Brain microvascular endothelial cell (primary cell): ENCODE measurements at regions not wholly inside any gene's neighbourhood (a gene's known extent, or its start where the extent isn't known, plus 50 kb on each side); places are given as distances from the start of the nearest gene placed in this dataset.

Experiments used
- DNase-seq: peaks from one replicate; pipeline ENCODE4 v3.0.0-alpha.2; 2020
- H3K27ac ChIP-seq: fragments of 250-450 bp; sonication (Bioruptor Pico); 2 replicates; pipeline ENCODE4 v1.5.1; 2020; ENCODE audit warnings: mild to moderate bottlenecking, moderate library complexity
- H3K27me3 ChIP-seq: fragments of 250-450 bp; sonication (Bioruptor Pico); replicated peaks from 2 replicates; pipeline ENCODE4 v1.5.1; 2020; ENCODE audit warnings: mild to moderate bottlenecking
- H3K36me3 ChIP-seq: fragments of 250-450 bp; sonication (Bioruptor Pico); replicated peaks from 2 replicates; pipeline ENCODE4 v1.5.1; 2020; ENCODE audit warnings: mild to moderate bottlenecking
- H3K4me3 ChIP-seq: 2 replicates; pipeline ENCODE4 v1.5.1; 2011; ENCODE audit warnings: low read depth, mild to moderate bottlenecking, control low read depth, low read length, moderate library complexity
- in situ Hi-C: cut with HindIII; loops from 2 replicates; pipeline ENCODE4 v1.10.0; 2017; ENCODE audit warnings: low sequenced_read_pairs, low pct_ligation_motif_present
- TF ChIP-seq, protein P1 (sequence below): IDR thresholded peaks from 2 replicates; pipeline ENCODE4 v1.5.1; 2011; ENCODE audit warnings: low read depth, mild to moderate bottlenecking, moderate library complexity, low read length, control low read depth, inconsistent platforms; ENCODE audit errors: missing control alignments

DNA sequence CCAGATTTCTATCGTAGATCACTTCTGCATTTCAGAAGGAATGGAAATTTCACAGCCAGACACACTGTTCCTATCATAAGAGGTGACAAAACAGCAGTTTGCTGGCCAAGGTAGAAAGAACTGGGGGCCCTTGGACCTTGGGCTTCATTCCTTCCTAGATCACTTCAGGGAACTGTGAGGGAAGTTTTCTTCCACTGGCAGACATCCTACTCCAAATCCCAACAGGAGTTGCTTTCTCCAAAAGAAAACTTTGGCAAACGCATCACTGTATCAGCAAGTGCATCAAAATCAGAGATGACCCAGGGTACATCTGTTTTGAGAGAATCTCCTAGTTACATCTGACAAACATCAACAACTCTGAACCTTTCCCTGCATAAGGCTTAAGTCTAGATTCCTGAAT, 348.4 kb upstream of the KLHL29 start:
- DNase-seq = no peak
- Histone ChIP-seq H3K27me3 (no peaks in the 10 kb centered on the region), H3K4me3 (no peak overlapping the region), H3K36me3 (no peaks in the 10 kb centered on the region), H3K27ac (no peak overlapping the region)
- in situ Hi-C loops = no loop called here
- TF ChIP-seq, protein P1, sequence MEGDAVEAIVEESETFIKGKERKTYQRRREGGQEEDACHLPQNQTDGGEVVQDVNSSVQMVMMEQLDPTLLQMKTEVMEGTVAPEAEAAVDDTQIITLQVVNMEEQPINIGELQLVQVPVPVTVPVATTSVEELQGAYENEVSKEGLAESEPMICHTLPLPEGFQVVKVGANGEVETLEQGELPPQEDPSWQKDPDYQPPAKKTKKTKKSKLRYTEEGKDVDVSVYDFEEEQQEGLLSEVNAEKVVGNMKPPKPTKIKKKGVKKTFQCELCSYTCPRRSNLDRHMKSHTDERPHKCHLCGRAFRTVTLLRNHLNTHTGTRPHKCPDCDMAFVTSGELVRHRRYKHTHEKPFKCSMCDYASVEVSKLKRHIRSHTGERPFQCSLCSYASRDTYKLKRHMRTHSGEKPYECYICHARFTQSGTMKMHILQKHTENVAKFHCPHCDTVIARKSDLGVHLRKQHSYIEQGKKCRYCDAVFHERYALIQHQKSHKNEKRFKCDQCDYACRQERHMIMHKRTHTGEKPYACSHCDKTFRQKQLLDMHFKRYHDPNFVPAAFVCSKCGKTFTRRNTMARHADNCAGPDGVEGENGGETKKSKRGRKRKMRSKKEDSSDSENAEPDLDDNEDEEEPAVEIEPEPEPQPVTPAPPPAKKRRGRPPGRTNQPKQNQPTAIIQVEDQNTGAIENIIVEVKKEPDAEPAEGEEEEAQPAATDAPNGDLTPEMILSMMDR = no peak

DNA sequence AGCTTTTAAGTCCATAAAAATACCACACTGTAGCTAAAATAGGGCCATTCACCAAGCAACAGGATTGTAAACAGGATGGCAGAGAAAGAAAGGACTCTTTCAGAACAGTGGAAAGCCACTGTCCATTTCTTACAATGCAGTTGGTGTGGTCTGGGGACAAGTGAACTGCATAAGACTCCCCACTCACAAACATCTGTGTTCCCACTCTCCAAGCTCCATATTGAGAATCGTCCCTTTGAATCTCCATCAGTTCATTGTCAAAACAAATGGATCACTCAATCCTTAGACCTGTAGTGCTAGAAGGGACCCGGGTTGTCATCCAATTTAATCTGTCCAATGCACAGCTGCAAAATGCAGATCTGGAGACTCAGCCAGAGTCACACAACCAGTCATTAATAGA, 347.4 kb upstream of the KLHL29 start:
- no peak for DNase-seq
- H3K27me3 ChIP-seq = no peaks in the 10 kb centered on the region
- in situ Hi-C loops = no loop called here

DNA sequence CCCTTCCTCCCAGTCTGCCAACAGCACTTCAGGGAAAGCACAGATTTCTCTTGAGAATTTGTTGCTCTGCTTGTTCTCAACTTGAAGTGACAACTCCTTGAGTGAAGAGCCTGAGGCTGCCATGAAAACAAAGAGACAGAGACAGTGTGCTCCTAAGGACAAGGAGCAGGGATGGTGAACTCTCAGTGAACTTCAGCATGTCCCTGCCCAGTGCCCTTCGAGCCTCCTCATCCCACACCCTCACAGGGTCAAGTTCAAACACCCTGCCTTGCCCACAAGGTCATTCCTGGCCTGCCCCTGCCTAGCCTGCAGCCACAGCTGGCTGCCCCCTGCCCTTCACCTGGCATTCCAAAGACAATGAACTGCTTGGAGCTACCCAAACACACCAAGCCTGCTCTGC, 343.5 kb upstream of the KLHL29 start:
- Histone ChIP-seq H3K27ac (no peak overlapping the region), H3K4me3 (no peak overlapping the region), H3K36me3 (no peaks in the 10 kb centered on the region), H3K27me3 (no peaks in the 10 kb centered on the region)
- TF ChIP-seq, protein P1 = no peak
- DNase-seq = no peak
- in situ Hi-C loops = no loop called here

More for the DNA sequence above, 347.4 kb upstream of the KLHL29 start:
- TF ChIP-seq, protein P1 = no peak
- Histone ChIP-seq H3K36me3 (no peaks in the 10 kb centered on the region), H3K4me3 (no peak overlapping the region), H3K27ac (no peak overlapping the region)

DNA sequence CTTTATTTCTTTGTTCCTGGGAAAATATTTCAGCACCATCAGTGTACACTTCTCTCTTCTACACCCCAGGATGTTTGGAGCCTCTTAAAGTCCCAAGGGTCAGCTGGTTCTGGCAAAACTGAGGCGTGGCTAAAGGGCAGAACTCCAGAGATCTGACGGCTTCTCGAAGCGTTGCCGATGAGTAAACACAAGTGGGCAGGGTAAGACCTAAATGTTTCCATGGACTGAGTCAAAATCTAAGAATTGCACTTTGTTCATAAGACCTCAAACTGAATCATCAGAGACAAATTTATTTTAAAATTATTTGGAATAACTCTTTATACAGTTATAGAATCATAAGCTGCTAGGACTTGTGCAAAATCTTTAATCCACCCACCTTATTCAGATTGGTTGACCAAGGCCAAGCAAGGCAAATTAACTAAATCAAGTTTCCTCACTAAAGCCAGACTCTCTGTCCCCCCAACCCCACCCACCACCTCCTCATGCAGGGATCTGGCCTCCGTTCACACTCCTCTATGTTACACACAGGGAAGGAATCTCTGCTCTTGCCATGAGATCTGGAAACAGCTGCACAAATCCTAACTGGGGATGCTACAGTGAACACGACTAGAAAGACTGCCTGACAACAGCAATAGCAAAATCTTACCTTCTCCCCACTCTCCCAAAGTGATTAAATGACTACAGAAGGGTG, 342.6 kb upstream of the KLHL29 start:
- no peak for DNase-seq
- Histone ChIP-seq H3K4me3 (no peak overlapping the region), H3K27me3 (no peaks in the 10 kb centered on the region), H3K27ac (no peak overlapping the region), H3K36me3 (no peaks in the 10 kb centered on the region)
- in situ Hi-C loops = no loop called here
- TF ChIP-seq, protein P1 = no peak

DNA sequence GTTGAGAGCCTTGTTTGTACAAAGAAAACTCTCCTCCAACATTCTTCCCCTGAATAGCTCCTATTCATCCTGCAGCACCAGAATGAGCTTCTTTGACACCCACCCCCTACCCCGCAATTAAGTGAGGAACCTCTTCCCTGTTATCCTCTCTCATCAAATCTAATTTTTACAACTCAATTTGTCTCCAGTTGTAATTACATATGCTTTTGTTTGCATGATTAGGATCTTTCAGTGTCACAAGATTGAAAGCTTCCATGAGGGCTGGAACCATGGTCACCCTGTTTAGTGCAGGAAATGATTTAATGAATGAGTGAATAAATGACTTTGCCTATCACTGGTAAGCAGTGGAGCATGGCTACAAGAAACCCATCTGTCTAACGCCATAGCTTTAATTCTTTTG, 334.6 kb upstream of the KLHL29 start:
- Histone ChIP-seq H3K36me3 (no peaks in the 10 kb centered on the region), H3K27me3 (no peaks in the 10 kb centered on the region), H3K4me3 (no peak overlapping the region), H3K27ac (no peak overlapping the region)
- in situ Hi-C loops = no loop called here
- no peak for DNase-seq
- TF ChIP-seq, protein P1 = no peak

DNA sequence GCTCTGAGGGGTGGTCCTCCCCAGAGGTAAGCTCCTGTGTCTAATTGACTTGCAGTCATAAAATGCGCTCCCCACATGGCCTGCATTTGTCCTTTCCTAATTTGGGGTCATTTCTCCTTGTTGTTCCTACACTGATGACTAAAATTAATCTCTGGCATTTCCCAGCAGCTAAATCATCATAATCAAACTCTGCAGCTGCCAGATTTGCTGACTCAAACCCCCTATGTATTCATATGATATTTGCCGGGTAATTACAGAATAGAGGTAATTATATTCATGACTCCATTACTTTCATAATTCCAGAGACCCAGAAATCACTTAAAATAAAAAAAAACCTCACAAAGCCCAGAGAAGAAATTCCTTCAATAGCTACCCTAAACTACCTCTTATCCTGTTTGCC, 331.4 kb upstream of the KLHL29 start:
- DNase-seq = no peak
- Histone ChIP-seq H3K27ac (no peak overlapping the region), H3K27me3 (no peaks in the 10 kb centered on the region), H3K36me3 (no peaks in the 10 kb centered on the region), H3K4me3 (no peak overlapping the region)
- TF ChIP-seq, protein P1 = no peak
- in situ Hi-C loops = no loop called here
